Smooth muscle cell (in vitro differentiated cells): ENCODE measurements at regions not wholly inside any gene's neighbourhood (a gene's known extent, or its start where the extent isn't known, plus 50 kb on each side); places are given as distances from the start of the nearest gene placed in this dataset.

ENCODE experiments used
- DNase-seq: peaks from one replicate; lab custom pipeline; 2025; ENCODE audit not compliant: unreplicated experiment; lab: John Stamatoyannopoulos, UW
- H2AFZ ChIP-seq: fragments of 200-600 bp; sonication (generic); 2 replicates; pipeline ENCODE4 v1.6.0; 2016; ENCODE audit warnings: antibody characterized with exemption, low read depth, mild to moderate bottlenecking
- H3F3A ChIP-seq: fragments of 200-600 bp; sonication (generic); 2 replicates; pipeline ENCODE4 v1.6.0; 2017; ENCODE audit warnings: antibody characterized with exemption, low read depth
- H3K27ac ChIP-seq: fragments of 200-600 bp; sonication (generic); 2 replicates; pipeline ENCODE4 v1.5.1; 2016; ENCODE audit warnings: low read depth, mild to moderate bottlenecking
- H3K27me3 ChIP-seq: fragments of 200-600 bp; sonication (generic); 2 replicates; pipeline ENCODE4 v1.6.1; 2016; ENCODE audit warnings: low read depth, mild to moderate bottlenecking
- H3K36me3 ChIP-seq: fragments of 200-600 bp; sonication (generic); 2 replicates; pipeline ENCODE4 v1.5.1; 2016; ENCODE audit warnings: low read depth
- H3K4me1 ChIP-seq: fragments of 200-600 bp; sonication (generic); 2 replicates; pipeline ENCODE4 v1.5.1; 2016; ENCODE audit warnings: low read depth
- H3K4me2 ChIP-seq: fragments of 200-600 bp; sonication (generic); 2 replicates; pipeline ENCODE4 v1.6.0; 2016; ENCODE audit warnings: mild to moderate bottlenecking
- H3K4me3 ChIP-seq: fragments of 200-600 bp; sonication (generic); 2 replicates; pipeline ENCODE4 v1.5.1; 2016; ENCODE audit warnings: mild to moderate bottlenecking
- H3K79me2 ChIP-seq: fragments of 200-600 bp; sonication (generic); 2 replicates; pipeline ENCODE4 v1.6.0; 2016; ENCODE audit warnings: low read depth, mild to moderate bottlenecking
- H3K9ac ChIP-seq: fragments of 200-600 bp; sonication (generic); 2 replicates; pipeline ENCODE4 v1.6.0; 2016; ENCODE audit warnings: low read depth
- H3K9me3 ChIP-seq: fragments of 200-600 bp; sonication (generic); replicated peaks from 2 replicates; pipeline ENCODE4 v1.5.1; 2016; ENCODE audit warnings: low read depth
- H4K20me1 ChIP-seq: fragments of 200-600 bp; sonication (generic); 2 replicates; pipeline ENCODE4 v1.6.0; 2016; ENCODE audit warnings: low read depth
- WGBS: methylation state at CpG from one replicate; pipeline ENCODE4 v1.1.7; 2016; ENCODE audit warnings: low lambda C conversion rate; 5-methylcytosine and 5-hydroxymethylcytosine counted together
- TF ChIP-seq, protein P1 (sequence below): fragments of 200-600 bp; sonication (generic); IDR thresholded peaks from 2 replicates; pipeline ENCODE4 v1.5.1; 2017; ENCODE audit warnings: borderline replicate concordance, mild to moderate bottlenecking, antibody characterized with exemption; ENCODE audit not compliant: insufficient read depth, poor library complexity, severe bottlenecking

DNA sequence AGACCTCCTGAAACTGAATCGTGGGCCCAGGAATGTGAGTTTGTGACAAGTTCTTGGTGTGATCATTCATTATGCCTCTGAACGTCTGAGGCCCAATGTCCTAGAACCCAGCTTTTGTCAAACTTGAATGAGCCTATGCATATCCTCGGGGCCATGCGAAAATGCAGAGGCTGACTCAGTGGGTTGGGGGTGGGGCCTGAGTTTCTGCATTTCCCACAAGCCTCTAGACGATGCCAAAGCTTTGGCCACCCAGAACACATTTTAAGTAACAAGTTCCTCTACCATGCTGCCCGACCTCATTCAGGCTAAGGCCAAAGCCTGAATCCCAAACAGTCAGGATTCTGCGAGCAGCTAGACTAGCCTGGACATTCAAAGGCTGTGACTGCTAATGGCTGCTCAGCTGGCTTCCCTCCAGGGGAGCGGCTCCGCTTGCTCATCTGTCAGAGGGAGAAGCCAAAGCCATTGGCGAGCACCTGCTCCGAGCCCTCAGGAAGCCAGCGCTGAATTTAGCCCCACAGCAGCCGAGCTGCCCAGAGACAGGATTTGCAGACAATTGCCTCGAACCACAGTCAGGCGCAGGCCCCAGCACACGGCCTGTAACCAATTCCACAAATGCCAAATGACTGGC, 177.5 kb downstream of the ZDHHC21 start:
- H3K79me2 ChIP-seq = no peaks in the 10 kb centered on the region
- no peaks in the 10 kb centered on the region for H3K36me3 ChIP-seq
- H3K4me3 ChIP-seq = no peak overlapping the region
- no peaks in the 10 kb centered on the region for H4K20me1 ChIP-seq
- H3F3A ChIP-seq = no peaks in the 10 kb centered on the region
- TF ChIP-seq, protein P1, sequence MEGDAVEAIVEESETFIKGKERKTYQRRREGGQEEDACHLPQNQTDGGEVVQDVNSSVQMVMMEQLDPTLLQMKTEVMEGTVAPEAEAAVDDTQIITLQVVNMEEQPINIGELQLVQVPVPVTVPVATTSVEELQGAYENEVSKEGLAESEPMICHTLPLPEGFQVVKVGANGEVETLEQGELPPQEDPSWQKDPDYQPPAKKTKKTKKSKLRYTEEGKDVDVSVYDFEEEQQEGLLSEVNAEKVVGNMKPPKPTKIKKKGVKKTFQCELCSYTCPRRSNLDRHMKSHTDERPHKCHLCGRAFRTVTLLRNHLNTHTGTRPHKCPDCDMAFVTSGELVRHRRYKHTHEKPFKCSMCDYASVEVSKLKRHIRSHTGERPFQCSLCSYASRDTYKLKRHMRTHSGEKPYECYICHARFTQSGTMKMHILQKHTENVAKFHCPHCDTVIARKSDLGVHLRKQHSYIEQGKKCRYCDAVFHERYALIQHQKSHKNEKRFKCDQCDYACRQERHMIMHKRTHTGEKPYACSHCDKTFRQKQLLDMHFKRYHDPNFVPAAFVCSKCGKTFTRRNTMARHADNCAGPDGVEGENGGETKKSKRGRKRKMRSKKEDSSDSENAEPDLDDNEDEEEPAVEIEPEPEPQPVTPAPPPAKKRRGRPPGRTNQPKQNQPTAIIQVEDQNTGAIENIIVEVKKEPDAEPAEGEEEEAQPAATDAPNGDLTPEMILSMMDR = no peak
- no peaks in the 10 kb centered on the region for H3K9me3 ChIP-seq
- WGBS = 62% methylated on average over 16 of the region's 16 CpGs
- no peaks in the 10 kb centered on the region for H3K4me1 ChIP-seq
- DNase-seq = no peak
- H3K9ac ChIP-seq = no peak overlapping the region
- H3K4me2 ChIP-seq = no peak overlapping the region
- H2AFZ ChIP-seq = no peak overlapping the region
- H3K27me3 ChIP-seq = no peaks in the 10 kb centered on the region
- no peak overlapping the region for H3K27ac ChIP-seq

DNA sequence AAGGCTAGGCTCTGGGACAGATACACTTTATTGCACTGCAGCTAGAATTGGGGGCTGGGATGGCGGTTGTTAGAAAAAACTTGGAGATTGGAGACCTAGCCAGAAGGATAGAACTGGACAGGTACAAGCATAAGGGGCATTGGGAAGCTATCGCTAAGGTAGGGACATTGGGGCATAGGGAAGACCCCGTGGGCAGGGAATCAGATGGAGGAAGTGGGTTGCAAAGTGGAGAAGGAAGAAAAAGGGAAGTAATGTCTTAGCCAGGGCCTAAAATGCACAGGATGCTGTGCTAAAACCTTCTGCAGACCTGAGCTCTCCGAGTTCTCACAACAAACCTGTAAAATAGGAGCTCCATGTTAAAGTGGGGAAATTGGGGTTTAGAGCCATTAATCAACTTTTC, 178.2 kb downstream of the ZDHHC21 start:
- no peak overlapping the region for H3K4me2 ChIP-seq
- no peaks in the 10 kb centered on the region for H3K4me1 ChIP-seq
- no peaks in the 10 kb centered on the region for H3K79me2 ChIP-seq
- 86% methylated on average over 4 of the region's 4 CpGs for WGBS
- H3K4me3 ChIP-seq = no peak overlapping the region
- H3K9me3 ChIP-seq = no peaks in the 10 kb centered on the region
- H4K20me1 ChIP-seq = no peaks in the 10 kb centered on the region
- H3K27me3 ChIP-seq = no peaks in the 10 kb centered on the region
- no peak overlapping the region for H3K9ac ChIP-seq
- H3K36me3 ChIP-seq = no peaks in the 10 kb centered on the region
- H3K27ac ChIP-seq = no peak overlapping the region
- no peak overlapping the region for H2AFZ ChIP-seq
- no peak for DNase-seq
- H3F3A ChIP-seq = no peaks in the 10 kb centered on the region
- TF ChIP-seq, protein P1 = no peak

DNA sequence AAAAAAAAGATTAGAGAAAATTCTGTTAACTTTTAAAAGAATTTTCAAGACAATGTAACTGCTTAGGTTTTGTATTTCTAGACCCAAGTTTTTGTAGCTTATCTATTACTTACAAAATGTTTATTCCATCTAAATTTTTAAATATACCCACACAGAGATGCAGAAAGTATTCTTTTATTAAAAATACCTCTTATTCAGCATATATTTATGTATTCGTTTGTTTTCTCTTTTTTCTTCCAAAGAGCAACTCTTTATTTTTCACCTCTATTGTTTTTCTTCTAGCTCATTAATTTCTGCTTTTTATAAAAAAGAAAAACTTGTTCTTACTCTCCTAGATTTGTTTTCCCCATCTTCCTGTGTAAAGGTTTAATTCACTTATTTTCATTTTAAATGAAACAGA, 180.3 kb downstream of the ZDHHC21 start:
- TF ChIP-seq, protein P1 = no peak
- H3K79me2 ChIP-seq = no peaks in the 10 kb centered on the region
- H3K4me2 ChIP-seq = no peak overlapping the region

DNA sequence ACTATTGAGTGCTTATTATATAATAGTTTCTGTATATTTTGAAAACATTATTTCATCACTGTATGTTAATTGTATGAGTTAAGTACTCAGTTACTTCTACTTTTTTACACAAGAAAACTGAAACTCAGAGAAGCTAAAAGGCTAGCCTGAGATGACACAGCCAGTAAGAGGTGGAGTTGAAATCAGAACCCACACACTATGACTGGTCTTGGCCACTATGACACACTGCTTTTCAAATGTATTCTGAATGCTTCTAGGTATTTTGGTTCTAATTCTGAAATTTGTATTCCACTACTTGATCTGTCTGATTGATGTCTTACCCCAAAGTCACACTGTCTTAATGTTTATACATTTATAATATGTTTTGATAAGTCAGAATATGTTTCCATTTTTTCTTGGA, 181.8 kb downstream of the ZDHHC21 start:
- no peaks in the 10 kb centered on the region for H3K27me3 ChIP-seq
- no peaks in the 10 kb centered on the region for H3K79me2 ChIP-seq
- no peak overlapping the region for H2AFZ ChIP-seq
- DNase-seq = no peak
- H3K4me2 ChIP-seq = no peak overlapping the region
- H3K9me3 ChIP-seq = no peaks in the 10 kb centered on the region
- H3K4me3 ChIP-seq = no peak overlapping the region
- no peaks in the 10 kb centered on the region for H3F3A ChIP-seq
- no peak overlapping the region for H3K9ac ChIP-seq
- H3K27ac ChIP-seq = no peak overlapping the region
- no peaks in the 10 kb centered on the region for H4K20me1 ChIP-seq
- H3K4me1 ChIP-seq = no peaks in the 10 kb centered on the region
- no peaks in the 10 kb centered on the region for H3K36me3 ChIP-seq
- TF ChIP-seq, protein P1 = no peak

More for the DNA sequence above, 180.3 kb downstream of the ZDHHC21 start:
- WGBS = 95% methylated on average over 1 of the region's 1 CpG
- Histone ChIP-seq H3K4me3 (no peak overlapping the region), H3F3A (no peaks in the 10 kb centered on the region), H3K36me3 (no peaks in the 10 kb centered on the region), H3K27ac (no peak overlapping the region), H2AFZ (no peak overlapping the region), H3K9me3 (no peaks in the 10 kb centered on the region), H3K27me3 (no peaks in the 10 kb centered on the region), H3K9ac (no peak overlapping the region), H4K20me1 (no peaks in the 10 kb centered on the region), H3K4me1 (no peaks in the 10 kb centered on the region)
- no peak for DNase-seq
